ENCODE measurements at regions not wholly inside any gene's neighbourhood (a gene's known extent, or its start where the extent isn't known, plus 50 kb on each side); places are given as distances from the start of the nearest gene placed in this dataset.

DNA sequence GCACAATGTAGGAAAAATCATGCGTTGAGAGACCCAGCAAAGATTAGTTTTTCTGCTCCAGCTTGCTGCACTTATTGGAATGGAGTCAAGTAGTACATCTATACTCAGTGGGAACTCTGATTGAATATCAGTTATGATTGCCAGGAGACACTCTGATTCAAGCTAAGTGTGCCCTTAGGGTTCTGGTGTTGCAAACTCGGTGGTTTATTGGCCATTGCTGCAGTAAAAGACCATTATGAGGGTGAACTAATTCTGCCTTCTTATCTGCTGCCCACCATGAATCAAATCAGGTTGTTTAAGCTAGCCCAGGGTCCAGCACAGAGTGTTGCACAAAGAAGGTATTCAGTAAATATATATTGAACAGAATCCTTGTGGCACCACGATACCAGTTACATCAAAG, 74.8 kb upstream of the GLS start:
- no peak for DNase-seq (ENCODE audit: low read depth, low spot score)
- no peak overlapping the region for H3K27ac ChIP-seq

- no peak for DNase-seq (ENCODE audit: low read depth, low spot score)
- H3K27ac ChIP-seq: no peak overlapping the region
These were observed 72.7 kb upstream of the GLS start for GRCh38 chr2:190807886-190808285.

GRCh38 chr2:190809139-190809764, 71.4 kb upstream of the GLS start:
- no peak overlapping the region for H3K27ac ChIP-seq
- DNase-seq (ENCODE audit: low read depth, low spot score): no peak

GRCh38 chr2:190809876-190810525, 70.6 kb upstream of the GLS start:
- DNase-seq (ENCODE audit: low read depth, low spot score): peak; percentile 41
- no peak overlapping the region for H3K27ac ChIP-seq

GRCh38 chr2:190810981-190811587, 69.5 kb upstream of the GLS start:
- DNase-seq (ENCODE audit: low read depth, low spot score): no peak

DNA sequence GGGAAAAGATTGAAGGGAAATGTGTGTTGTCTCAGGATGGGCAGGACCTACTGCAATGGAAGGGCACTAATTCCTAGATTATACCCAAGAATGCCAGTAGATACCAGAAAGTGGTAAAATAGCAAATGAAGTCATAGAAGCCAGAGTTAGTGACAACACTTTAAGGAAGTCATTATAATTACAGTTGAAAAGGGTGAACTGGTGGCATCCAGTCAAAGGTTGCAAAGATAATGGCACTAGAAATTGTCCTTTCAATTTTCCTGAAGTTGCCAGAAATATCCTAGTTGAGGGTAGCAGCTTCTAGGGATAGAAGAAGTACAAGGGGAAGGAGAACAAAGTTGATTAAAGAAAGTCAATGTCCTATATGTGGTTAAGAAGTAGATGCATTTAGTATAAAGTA, 68.8 kb upstream of the GLS start:
- H3K27ac ChIP-seq: no peak overlapping the region
- no peak for DNase-seq (ENCODE audit: low read depth, low spot score)

More at GRCh38 chr2:190810981-190811587, 69.5 kb upstream of the GLS start:
- H3K27ac ChIP-seq: no peak overlapping the region

DNA sequence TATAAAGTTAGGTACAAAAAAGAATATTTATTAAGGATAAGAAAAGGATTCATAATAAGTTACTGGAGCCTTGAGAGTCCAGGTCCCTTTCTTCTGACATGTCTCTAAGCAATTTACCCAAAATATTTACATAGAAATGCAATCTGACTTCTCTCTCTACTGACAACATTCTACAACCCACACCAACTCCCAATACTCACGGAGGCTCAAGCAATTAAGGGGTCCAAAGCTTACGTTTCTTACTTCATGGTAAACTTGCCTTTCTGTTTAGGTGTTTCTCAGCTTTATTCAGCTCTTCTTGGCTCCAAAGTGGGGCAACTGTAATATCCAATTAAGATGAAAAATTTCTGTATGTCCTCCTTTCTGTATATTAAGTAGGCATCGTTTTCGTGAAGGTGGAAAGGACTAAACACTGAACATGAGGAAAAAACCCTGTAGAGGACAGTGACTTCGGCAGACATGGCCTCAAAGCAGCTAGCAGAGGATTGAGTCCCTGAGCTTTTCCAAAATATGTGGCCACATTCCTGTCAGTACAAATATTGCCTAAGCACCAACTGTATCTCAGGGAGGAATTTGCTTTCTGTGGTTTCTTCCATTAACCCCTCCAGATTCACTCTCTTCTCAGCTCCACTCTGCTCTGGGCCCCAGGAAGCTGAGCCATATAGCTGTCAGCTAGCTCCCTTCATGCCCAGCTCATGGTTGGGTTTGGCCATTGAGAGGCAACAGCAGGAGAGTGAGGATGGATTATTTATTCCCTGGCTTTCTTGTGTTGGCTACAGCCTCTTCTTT, 67.9 kb upstream of the GLS start:
- no peak overlapping the region for H3K27ac ChIP-seq
- DNase-seq (ENCODE audit: low read depth, low spot score): no peak

DNA sequence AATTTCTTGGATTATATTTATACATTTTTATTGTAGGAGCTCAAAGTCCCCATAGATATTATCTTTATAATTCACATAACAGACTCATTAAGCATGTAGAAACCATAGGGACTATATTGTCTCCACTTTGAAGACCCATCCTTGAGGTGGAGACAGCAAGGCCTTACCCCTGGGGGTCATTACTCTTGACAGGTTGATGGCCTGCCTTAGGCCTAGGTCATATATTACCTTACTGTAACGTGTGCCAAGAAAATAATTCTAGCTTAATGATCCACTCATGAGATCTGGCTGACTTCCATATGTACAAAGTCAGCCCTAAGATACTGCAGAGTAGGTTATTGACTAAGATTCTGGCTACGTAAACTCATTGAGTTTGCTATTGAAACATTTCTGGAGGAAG, 65.4 kb upstream of the GLS start:
- DNase-seq (ENCODE audit: low read depth, low spot score): no peak
- no peak overlapping the region for H3K27ac ChIP-seq

DNA sequence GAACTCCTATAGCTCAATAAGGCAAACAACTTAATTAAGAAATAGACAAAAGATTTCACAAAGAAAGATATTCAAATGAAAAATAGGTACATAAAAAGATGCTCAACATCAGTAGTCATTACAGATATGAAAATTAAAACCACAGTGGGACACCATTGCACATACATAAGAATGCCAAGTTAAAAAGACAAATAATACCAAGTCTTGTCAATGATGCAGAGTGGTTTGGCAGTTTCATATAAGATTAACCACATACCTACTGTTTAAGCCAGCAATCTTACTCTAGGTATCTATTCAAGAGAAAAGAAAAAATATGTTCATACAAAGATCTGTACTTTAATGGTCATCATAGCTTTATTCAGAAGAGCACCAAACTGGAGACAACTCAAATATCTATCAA, 63.5 kb upstream of the GLS start:
- no peak overlapping the region for H3K27ac ChIP-seq
- no peak for DNase-seq (ENCODE audit: low read depth, low spot score)

GRCh38 chr2:190819840-190820301, 60.8 kb upstream of the GLS start:
- H3K27ac ChIP-seq: no peak overlapping the region
- no peak for DNase-seq (ENCODE audit: low read depth, low spot score)

DNA sequence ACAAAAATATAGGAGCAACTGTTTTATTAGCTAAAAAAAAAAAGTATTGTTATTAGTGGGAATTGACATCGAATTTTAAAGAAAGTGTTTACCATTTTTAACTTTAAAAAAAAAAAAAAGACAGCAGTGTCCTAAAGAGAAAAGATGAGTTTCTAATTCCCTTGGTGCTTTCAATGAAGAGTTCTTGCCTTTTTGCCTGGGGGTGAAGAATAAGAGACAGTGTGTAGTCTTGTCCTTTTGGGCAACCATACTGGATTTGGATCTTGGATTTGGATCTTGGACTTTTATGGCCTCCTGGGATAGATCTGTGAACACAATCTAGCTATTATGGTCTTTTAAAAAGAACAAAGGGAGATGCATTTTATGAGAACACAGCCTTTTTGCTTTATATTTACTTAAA, 60.2 kb upstream of the GLS start:
- H3K27ac ChIP-seq: no peak overlapping the region
- no peak for DNase-seq (ENCODE audit: low read depth, low spot score)

- H3K27ac ChIP-seq: no peak overlapping the region
- no peak for DNase-seq (ENCODE audit: low read depth, low spot score)
These were observed 58.6 kb upstream of the GLS start for GRCh38 chr2:190822043-190822442.

- DNase-seq (ENCODE audit: low read depth, low spot score): no peak
- H3K27ac ChIP-seq: no peak overlapping the region
These were observed 52.9 kb upstream of the GLS start for GRCh38 chr2:190827720-190828119.

DNA sequence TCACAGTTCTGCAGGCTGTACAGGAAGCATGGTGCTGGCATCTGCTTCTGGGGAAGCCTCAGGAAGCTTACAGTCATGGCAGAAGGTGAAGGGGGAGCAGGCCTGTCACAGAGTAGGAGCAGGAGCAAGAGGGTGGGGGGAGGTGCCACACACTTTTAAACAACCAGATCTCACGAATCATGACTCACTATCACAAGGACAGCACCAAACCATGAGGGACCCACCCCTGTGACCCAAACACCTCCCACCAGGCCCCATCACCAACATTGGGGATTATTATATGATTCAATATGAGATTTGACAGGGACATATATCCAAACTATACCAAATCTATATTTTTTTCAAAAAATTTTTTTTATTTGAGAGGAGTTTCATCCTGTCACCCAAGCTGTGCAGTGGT, 51.0 kb upstream of the GLS start:
- DNase-seq (ENCODE audit: low read depth, low spot score): no peak
- no peak overlapping the region for H3K27ac ChIP-seq
